ENCODE measurements at regions not wholly inside any gene's neighbourhood (a gene's known extent, or its start where the extent isn't known, plus 50 kb on each side); places are given as distances from the start of the nearest gene placed in this dataset.

- TF ChIP-seq CHD7 (IDR thresholded peaks at IDR 0.05; ENCODE audit: insufficient replicate concordance, low read length): no peak
- TF ChIP-seq TEAD4 (IDR thresholded peaks at IDR 0.05; ENCODE audit: low read depth, low read length): no peak
Observed at GRCh38 chr13:21872795-21873194, 201.9 kb downstream of the FGF9 start (continued).
